Type B pancreatic cell (in vitro differentiated cells): ENCODE measurements at regions not wholly inside any gene's neighbourhood (a gene's known extent, or its start where the extent isn't known, plus 50 kb on each side); places are given as distances from the start of the nearest gene placed in this dataset.

ENCODE experiments used
- DNase-seq: peaks from one replicate; pipeline ENCODE4 v3.0.0; 2021; ENCODE audit warnings: mixed read lengths; ENCODE audit not compliant: unreplicated experiment; ENCODE audit errors: extremely low spot score
- H3K27ac Mint-ChIP-seq: 2 replicates; pipeline ENCODE4 v1.8.0; 2021; ENCODE audit warnings: mild to moderate bottlenecking, mixed read lengths
- H3K27me3 Mint-ChIP-seq: 2 replicates; pipeline ENCODE4 v1.8.0; 2021; ENCODE audit warnings: mixed read lengths
- H3K36me3 Mint-ChIP-seq: 2 replicates; pipeline ENCODE4 v1.8.0; 2021; ENCODE audit warnings: mixed read lengths
- H3K4me1 Mint-ChIP-seq: one replicate; pipeline ENCODE4 v1.8.0; 2021; ENCODE audit warnings: mixed read lengths; ENCODE audit not compliant: unreplicated experiment
- H3K4me3 Mint-ChIP-seq: 2 replicates; pipeline ENCODE4 v1.8.0; 2021; ENCODE audit warnings: mild to moderate bottlenecking, mixed read lengths
- H3K9me3 Mint-ChIP-seq: 2 replicates; pipeline ENCODE4 v1.8.0; 2021; ENCODE audit warnings: mixed read lengths
- TF ChIP-seq, protein P1 (sequence below): fragments of 200-600 bp; sonication (generic); conservative IDR thresholded peaks from 2 replicates; pipeline ENCODE4 v1.5.0; 2021; ENCODE audit warnings: antibody characterized with exemption, mild to moderate bottlenecking

DNA sequence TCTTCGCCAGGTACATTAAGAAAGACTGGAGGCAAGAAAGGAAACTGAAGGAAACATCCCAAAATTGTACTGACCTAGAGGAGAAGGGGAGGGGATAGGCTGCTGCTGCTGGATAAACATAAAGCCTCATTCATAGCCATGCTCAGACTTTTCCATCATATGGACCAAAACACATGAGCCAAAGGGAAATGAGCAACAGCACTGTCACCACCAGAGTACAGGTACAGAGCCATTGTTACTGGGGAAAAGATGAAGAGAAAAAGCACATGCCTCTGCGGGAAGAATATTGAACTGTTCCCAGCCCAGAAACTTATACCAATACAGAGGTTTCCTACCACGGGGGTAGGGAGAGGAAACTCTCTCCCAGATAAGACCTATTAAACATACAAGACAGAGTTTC, 861.9 kb downstream of the NTRK3 start:
- no peaks in the 10 kb centered on the region for H3K4me1 Mint-ChIP-seq
- H3K27me3 Mint-ChIP-seq, result peaks cover 12% of the 10 kb centered on the region
- TF ChIP-seq, protein P1, sequence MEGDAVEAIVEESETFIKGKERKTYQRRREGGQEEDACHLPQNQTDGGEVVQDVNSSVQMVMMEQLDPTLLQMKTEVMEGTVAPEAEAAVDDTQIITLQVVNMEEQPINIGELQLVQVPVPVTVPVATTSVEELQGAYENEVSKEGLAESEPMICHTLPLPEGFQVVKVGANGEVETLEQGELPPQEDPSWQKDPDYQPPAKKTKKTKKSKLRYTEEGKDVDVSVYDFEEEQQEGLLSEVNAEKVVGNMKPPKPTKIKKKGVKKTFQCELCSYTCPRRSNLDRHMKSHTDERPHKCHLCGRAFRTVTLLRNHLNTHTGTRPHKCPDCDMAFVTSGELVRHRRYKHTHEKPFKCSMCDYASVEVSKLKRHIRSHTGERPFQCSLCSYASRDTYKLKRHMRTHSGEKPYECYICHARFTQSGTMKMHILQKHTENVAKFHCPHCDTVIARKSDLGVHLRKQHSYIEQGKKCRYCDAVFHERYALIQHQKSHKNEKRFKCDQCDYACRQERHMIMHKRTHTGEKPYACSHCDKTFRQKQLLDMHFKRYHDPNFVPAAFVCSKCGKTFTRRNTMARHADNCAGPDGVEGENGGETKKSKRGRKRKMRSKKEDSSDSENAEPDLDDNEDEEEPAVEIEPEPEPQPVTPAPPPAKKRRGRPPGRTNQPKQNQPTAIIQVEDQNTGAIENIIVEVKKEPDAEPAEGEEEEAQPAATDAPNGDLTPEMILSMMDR, result no peak
- no peaks in the 10 kb centered on the region for H3K9me3 Mint-ChIP-seq
- H3K27ac Mint-ChIP-seq, result no peak overlapping the region
- no peak for DNase-seq
- H3K4me3 Mint-ChIP-seq, result no peak overlapping the region
- no peaks in the 10 kb centered on the region for H3K36me3 Mint-ChIP-seq

DNA sequence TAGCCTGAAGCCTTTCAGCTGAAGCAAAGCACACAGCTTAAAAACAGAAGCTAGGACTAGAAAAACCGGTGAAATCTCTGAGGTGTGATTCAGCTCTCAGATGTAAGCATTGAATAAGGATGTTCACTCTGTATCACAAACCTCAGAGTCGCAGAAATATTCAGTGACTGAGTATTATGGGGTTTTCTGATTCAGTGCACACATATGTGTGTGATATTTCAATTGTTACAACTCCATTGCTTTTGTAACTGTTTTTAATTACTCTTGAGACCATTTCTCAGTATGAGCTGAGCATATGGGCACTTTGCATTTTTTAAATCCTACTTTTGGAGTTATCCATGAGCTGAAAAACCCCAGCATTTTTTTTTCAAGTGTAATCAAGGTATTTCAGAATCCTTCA, 868.8 kb downstream of the NTRK3 start:
- no peak for DNase-seq
- Mint-ChIP-seq H3K4me3 (no peak overlapping the region), H3K36me3 (no peaks in the 10 kb centered on the region), H3K27me3 (peaks cover 12% of the 10 kb centered on the region), H3K27ac (no peak overlapping the region), H3K4me1 (no peaks in the 10 kb centered on the region), H3K9me3 (no peaks in the 10 kb centered on the region)
- TF ChIP-seq, protein P1, result no peak

DNA sequence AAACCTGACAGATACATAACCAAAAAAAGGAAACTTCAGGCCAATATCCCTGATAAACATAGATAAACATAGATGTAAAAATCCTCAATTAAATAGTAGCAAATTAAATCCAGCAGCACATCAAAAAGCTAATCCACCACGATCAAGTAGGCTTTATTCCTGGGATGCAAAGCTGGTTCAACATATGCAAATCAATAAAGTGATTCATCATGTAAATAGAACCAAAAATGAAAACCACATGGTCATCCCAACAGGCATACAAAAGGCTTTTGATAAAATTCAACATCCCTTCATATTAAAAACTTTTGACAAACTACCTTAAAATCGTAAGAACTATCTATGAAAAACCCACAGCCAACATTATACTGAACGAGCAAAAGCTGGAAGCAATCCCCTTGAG, 882.2 kb downstream of the NTRK3 start:
- TF ChIP-seq, protein P1, result no peak
- no peaks in the 10 kb centered on the region for H3K4me1 Mint-ChIP-seq
- H3K36me3 Mint-ChIP-seq, result no peaks in the 10 kb centered on the region
- H3K9me3 Mint-ChIP-seq, result peaks cover 19% of the 10 kb centered on the region
- H3K27me3 Mint-ChIP-seq, result peaks cover 5% of the 10 kb centered on the region
- no peak overlapping the region for H3K4me3 Mint-ChIP-seq
- no peak overlapping the region for H3K27ac Mint-ChIP-seq
- no peak for DNase-seq

DNA sequence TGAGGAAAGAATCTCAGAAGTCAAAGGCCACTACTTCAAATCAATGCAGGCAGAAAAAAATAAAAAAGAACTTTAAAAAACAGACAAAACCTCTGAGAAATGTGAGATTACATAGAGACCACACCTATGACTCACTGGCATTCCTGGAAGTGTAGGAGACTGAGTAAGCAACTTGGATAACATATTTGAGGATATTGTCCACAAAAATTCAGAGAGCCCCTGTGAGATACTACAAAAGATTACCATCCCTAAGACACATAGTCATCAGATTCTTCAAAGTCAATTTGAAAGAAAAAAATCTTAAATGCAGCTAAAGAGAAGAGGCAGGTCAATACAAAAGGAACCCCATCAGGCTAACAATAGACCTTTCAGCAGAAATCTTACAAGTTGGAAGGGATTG, 887.3 kb downstream of the NTRK3 start:
- TF ChIP-seq, protein P1, result no peak

DNA sequence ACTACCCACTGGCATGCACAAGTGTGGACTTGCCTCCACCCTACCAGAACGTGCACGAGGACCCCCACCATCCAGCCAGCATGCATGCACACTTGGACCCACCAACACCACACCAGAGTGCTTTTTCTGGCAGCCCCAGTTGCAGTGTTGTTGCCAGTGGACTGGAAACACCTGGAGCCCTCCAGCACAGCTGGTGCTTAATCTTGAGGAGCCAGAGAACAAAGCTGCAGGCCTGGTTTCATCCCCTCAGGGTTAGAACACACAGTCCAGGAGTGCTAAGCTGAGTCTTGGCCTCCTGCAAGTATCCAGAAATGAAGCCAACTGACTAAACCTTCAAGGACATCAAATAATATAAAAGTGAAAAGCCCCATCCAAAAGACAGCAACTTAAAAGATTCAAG, 888.0 kb downstream of the NTRK3 start:
- TF ChIP-seq, protein P1, result no peak
- Mint-ChIP-seq H3K27me3 (peaks cover 4% of the 10 kb centered on the region), H3K4me3 (no peak overlapping the region), H3K4me1 (no peaks in the 10 kb centered on the region), H3K27ac (no peak overlapping the region), H3K36me3 (no peaks in the 10 kb centered on the region), H3K9me3 (peaks cover 24% of the 10 kb centered on the region)
- no peak for DNase-seq

More for the DNA sequence above, 887.3 kb downstream of the NTRK3 start:
- Mint-ChIP-seq H3K27ac (no peak overlapping the region), H3K4me3 (no peak overlapping the region), H3K36me3 (no peaks in the 10 kb centered on the region), H3K9me3 (peaks cover 24% of the 10 kb centered on the region), H3K4me1 (no peaks in the 10 kb centered on the region), H3K27me3 (peaks cover 4% of the 10 kb centered on the region)
- no peak for DNase-seq

DNA sequence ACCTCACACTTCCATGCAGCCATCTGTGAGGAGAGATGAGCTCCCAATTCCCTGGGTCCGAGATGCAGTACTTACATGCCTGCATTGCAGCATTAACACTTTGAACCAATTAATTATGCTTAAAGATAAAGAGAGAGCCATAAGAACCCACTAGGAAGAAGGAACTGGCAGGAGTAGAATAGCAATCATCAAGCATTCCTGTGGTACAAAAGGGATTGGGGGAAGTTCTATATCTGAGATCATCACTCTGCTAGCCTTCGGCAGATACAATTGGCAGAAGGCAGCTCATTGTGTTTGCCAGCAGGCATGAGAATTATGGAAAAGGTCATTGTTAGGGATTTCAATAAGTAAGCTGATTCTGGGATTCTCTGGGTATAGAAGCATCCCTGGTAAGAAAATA, 891.4 kb downstream of the NTRK3 start:
- DNase-seq, result no peak
- H3K27ac Mint-ChIP-seq, result no peak overlapping the region
- TF ChIP-seq, protein P1, result no peak
- no peaks in the 10 kb centered on the region for H3K36me3 Mint-ChIP-seq
- H3K9me3 Mint-ChIP-seq, result peaks cover 10% of the 10 kb centered on the region
- no peak overlapping the region for H3K4me3 Mint-ChIP-seq
- H3K4me1 Mint-ChIP-seq, result no peaks in the 10 kb centered on the region
- peaks cover 4% of the 10 kb centered on the region for H3K27me3 Mint-ChIP-seq
